SK-N-SH (cell line): ENCODE measurements at regions not wholly inside any gene's neighbourhood (a gene's known extent, or its start where the extent isn't known, plus 50 kb on each side); places are given as distances from the start of the nearest gene placed in this dataset.

Experiments
- CHD2 ChIP-seq: fragments of 150-350 bp; IDR thresholded peaks from 2 replicates; pipeline ENCODE4 v1.6.1; 2018; ENCODE audit warnings: low read length; ENCODE audit not compliant: partially characterized antibody
- EZH2phosphoT487 ChIP-seq: fragments of 200-600 bp; sonication (generic); IDR thresholded peaks from 2 replicates; pipeline ENCODE4 v1.6.1; 2017; ENCODE audit warnings: low read depth, mixed run types, mild to moderate bottlenecking, antibody characterized with exemption, moderate library complexity, borderline replicate concordance
- MXI1 ChIP-seq: IDR thresholded peaks from 2 replicates; pipeline ENCODE4 v1.6.1; 2012; ENCODE audit warnings: mild to moderate bottlenecking, low read depth, low read length, improper control_type of control experiment
- NFIC ChIP-seq: IDR thresholded peaks from 2 replicates; pipeline ENCODE4 v1.4.0; 2012; ENCODE audit warnings: borderline replicate concordance
- POLR2AphosphoS5 ChIP-seq: IDR thresholded peaks from 2 replicates; pipeline ENCODE4 v1.6.1; 2012; ENCODE audit warnings: low read depth, low read length
- RAD21 ChIP-seq: IDR thresholded peaks from 2 replicates; pipeline ENCODE4 v1.6.1; 2012; ENCODE audit warnings: mild to moderate bottlenecking, low read length
- RCOR1 ChIP-seq: fragments of 150-350 bp; IDR thresholded peaks from 2 replicates; pipeline ENCODE4 v1.6.1; 2017; ENCODE audit warnings: antibody characterized with exemption, low read length
- RFX5 ChIP-seq: IDR thresholded peaks from 2 replicates; pipeline ENCODE4 v1.6.1; 2012; ENCODE audit warnings: mild to moderate bottlenecking, improper control_type of control experiment, low read length
- TAF1 ChIP-seq: IDR thresholded peaks from 2 replicates; pipeline ENCODE4 v1.6.1; 2012; ENCODE audit warnings: low read depth, mild to moderate bottlenecking, low read length, moderate library complexity, borderline replicate concordance
- TCF12 ChIP-seq: IDR thresholded peaks from 2 replicates; pipeline ENCODE4 v1.4.0; 2012
- TF ChIP-seq, protein P1 (sequence below): IDR thresholded peaks from 2 replicates; pipeline ENCODE4 v1.6.1; 2012; ENCODE audit warnings: mild to moderate bottlenecking, low read depth, low read length, moderate library complexity
- TF ChIP-seq, protein P2 (sequence below): fragments of 200-600 bp; sonication (generic); IDR thresholded peaks from 2 replicates; pipeline ENCODE4 v1.6.1; 2017; ENCODE audit warnings: antibody characterized with exemption, mild to moderate bottlenecking, moderate library complexity
- TF ChIP-seq, protein P3 (sequence below): fragments of 150-350 bp; IDR thresholded peaks from 2 replicates; pipeline ENCODE4 v1.6.1; 2017; ENCODE audit warnings: antibody characterized with exemption, low read length, low read depth, borderline replicate concordance
- TF ChIP-seq, protein P4 (sequence below): fragments of 150-350 bp; IDR thresholded peaks from 2 replicates; pipeline ENCODE4 v1.6.1; 2016; ENCODE audit warnings: mild to moderate bottlenecking, low read depth, low read length

GRCh38 chr6:147833607-147834006 lies 325.1 kb downstream of the SAMD5 start:
- TF ChIP-seq NFIC = no peak
- TF ChIP-seq RFX5 = no peak
- TF ChIP-seq TCF12 = no peak
- TF ChIP-seq, protein P1, sequence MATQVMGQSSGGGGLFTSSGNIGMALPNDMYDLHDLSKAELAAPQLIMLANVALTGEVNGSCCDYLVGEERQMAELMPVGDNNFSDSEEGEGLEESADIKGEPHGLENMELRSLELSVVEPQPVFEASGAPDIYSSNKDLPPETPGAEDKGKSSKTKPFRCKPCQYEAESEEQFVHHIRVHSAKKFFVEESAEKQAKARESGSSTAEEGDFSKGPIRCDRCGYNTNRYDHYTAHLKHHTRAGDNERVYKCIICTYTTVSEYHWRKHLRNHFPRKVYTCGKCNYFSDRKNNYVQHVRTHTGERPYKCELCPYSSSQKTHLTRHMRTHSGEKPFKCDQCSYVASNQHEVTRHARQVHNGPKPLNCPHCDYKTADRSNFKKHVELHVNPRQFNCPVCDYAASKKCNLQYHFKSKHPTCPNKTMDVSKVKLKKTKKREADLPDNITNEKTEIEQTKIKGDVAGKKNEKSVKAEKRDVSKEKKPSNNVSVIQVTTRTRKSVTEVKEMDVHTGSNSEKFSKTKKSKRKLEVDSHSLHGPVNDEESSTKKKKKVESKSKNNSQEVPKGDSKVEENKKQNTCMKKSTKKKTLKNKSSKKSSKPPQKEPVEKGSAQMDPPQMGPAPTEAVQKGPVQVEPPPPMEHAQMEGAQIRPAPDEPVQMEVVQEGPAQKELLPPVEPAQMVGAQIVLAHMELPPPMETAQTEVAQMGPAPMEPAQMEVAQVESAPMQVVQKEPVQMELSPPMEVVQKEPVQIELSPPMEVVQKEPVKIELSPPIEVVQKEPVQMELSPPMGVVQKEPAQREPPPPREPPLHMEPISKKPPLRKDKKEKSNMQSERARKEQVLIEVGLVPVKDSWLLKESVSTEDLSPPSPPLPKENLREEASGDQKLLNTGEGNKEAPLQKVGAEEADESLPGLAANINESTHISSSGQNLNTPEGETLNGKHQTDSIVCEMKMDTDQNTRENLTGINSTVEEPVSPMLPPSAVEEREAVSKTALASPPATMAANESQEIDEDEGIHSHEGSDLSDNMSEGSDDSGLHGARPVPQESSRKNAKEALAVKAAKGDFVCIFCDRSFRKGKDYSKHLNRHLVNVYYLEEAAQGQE = no peak
- TF ChIP-seq, protein P2, sequence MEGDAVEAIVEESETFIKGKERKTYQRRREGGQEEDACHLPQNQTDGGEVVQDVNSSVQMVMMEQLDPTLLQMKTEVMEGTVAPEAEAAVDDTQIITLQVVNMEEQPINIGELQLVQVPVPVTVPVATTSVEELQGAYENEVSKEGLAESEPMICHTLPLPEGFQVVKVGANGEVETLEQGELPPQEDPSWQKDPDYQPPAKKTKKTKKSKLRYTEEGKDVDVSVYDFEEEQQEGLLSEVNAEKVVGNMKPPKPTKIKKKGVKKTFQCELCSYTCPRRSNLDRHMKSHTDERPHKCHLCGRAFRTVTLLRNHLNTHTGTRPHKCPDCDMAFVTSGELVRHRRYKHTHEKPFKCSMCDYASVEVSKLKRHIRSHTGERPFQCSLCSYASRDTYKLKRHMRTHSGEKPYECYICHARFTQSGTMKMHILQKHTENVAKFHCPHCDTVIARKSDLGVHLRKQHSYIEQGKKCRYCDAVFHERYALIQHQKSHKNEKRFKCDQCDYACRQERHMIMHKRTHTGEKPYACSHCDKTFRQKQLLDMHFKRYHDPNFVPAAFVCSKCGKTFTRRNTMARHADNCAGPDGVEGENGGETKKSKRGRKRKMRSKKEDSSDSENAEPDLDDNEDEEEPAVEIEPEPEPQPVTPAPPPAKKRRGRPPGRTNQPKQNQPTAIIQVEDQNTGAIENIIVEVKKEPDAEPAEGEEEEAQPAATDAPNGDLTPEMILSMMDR = no peak
- TF ChIP-seq MXI1 = no peak
- no peak for TF ChIP-seq RAD21
- TF ChIP-seq CHD2 = no peak
- no peak for TF ChIP-seq TAF1
- TF ChIP-seq EZH2phosphoT487 = no peak
- TF ChIP-seq RCOR1 = no peak
- TF ChIP-seq, protein P3, sequence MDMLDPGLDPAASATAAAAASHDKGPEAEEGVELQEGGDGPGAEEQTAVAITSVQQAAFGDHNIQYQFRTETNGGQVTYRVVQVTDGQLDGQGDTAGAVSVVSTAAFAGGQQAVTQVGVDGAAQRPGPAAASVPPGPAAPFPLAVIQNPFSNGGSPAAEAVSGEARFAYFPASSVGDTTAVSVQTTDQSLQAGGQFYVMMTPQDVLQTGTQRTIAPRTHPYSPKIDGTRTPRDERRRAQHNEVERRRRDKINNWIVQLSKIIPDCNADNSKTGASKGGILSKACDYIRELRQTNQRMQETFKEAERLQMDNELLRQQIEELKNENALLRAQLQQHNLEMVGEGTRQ = no peak
- TF ChIP-seq POLR2AphosphoS5 = no peak
- TF ChIP-seq, protein P4, sequence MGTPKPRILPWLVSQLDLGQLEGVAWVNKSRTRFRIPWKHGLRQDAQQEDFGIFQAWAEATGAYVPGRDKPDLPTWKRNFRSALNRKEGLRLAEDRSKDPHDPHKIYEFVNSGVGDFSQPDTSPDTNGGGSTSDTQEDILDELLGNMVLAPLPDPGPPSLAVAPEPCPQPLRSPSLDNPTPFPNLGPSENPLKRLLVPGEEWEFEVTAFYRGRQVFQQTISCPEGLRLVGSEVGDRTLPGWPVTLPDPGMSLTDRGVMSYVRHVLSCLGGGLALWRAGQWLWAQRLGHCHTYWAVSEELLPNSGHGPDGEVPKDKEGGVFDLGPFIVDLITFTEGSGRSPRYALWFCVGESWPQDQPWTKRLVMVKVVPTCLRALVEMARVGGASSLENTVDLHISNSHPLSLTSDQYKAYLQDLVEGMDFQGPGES = no peak
